K562 (cell line): ENCODE measurements at regions not wholly inside any gene's neighbourhood (a gene's known extent, or its start where the extent isn't known, plus 50 kb on each side); places are given as distances from the start of the nearest gene placed in this dataset.

ENCODE experiments used
- ATAC-seq: fragments of 200-7000 bp; cut with Tn5 transposase; 3 replicates; pipeline ENCODE4 v1.9.1; 2020; ENCODE audit warnings: moderate library complexity
- BruUV-seq: library from RNA; stranded (reverse); fragments of 400-500 nt; replicated peaks from 2 replicates; lab custom pipeline; 2021; lab: Mats Ljungman, UMichigan
- CTCF ChIA-PET: fragments of 300-600 bp; formaldehyde crosslinking; extraction: SDS; loops from one replicate; lab custom pipeline; 2021; ENCODE audit warnings: low intra/inter-chr PET ratio; lab: Yijun Ruan, JAX
- POLR2A ChIA-PET: fragments of 300-600, 350-650 bp; sonication (Branson Sonifier 250); formaldehyde crosslinking; extraction: SDS; loops from one replicate; lab custom pipeline; 2021; ENCODE audit warnings: antibody characterized with exemption, inconsistent platforms; lab: Yijun Ruan, JAX
- DNase-seq, 4 experiments: peaks; one replicate each; pipeline versions ENCODE4 v3.0.0 to v3.0.0-alpha.2; 2011 to 2018; ENCODE audit warnings: low spot score in 3 of 4, mixed read lengths in 3 of 4; ENCODE audit errors: extremely low read depth in 1 of 4
- FAIRE-seq: peaks from 2 replicates; lab custom pipeline; 2011; peaks lifted over from hg19 to GRCh38; lab: Jason Lieb, UNC
- H2AFZ ChIP-seq: 2 replicates; pipeline ENCODE4 v1.6.0; 2011; ENCODE audit warnings: low read depth, low read length, control low read depth, inconsistent platforms
- H3K27ac ChIP-seq: fragments of 200-600 bp; 3 replicates; pipeline ENCODE4 v1.8.0; 2011; ENCODE audit warnings: low read depth, mild to moderate bottlenecking, control low read depth, inconsistent platforms, low read length, moderate library complexity, mixed read lengths; ENCODE audit errors: extremely low read depth
- H3K27me3 ChIP-seq, 2 experiments: fragments of 300-600 bp in 1 of 2; 2 replicates in 1 of 2; 3 replicates in 1 of 2; pipeline versions ENCODE4 v1.6.0 to v1.8.0; 2011; ENCODE audit warnings: inconsistent platforms in 2 of 2, low read length in 2 of 2, mild to moderate bottlenecking in 1 of 2, mixed read lengths in 1 of 2, moderate library complexity in 1 of 2; ENCODE audit not compliant: control insufficient read depth in 2 of 2, insufficient read depth in 2 of 2
- H3K36me3 ChIP-seq: fragments of 300-600 bp; 3 replicates; pipeline ENCODE4 v1.8.0; 2011; ENCODE audit warnings: mild to moderate bottlenecking, low read length, inconsistent platforms; ENCODE audit not compliant: control insufficient read depth, insufficient read depth
- H3K4me1 ChIP-seq, 2 experiments: fragments of 200-600 bp in 1 of 2; replicated peaks in 1 of 2; 2 replicates in 1 of 2; 3 replicates in 1 of 2; pipeline versions ENCODE4 v1.5.1 to v1.8.0; 2011; ENCODE audit warnings: inconsistent platforms in 2 of 2, low read length in 2 of 2, mild to moderate bottlenecking in 1 of 2, mixed read lengths in 1 of 2, moderate library complexity in 1 of 2; ENCODE audit not compliant: control insufficient read depth in 2 of 2, insufficient read depth in 2 of 2
- H3K4me2 ChIP-seq: 2 replicates; pipeline ENCODE4 v1.6.1; 2011; ENCODE audit warnings: low read length, control low read depth, inconsistent platforms, mixed read lengths; ENCODE audit not compliant: insufficient read depth
- H3K4me3 ChIP-seq: fragments of 200-600 bp; sonication (generic), shearing (Covaris generic); 2 replicates; pipeline ENCODE4 v1.5.1; 2016; ENCODE audit warnings: control low read depth, inconsistent platforms
- H3K79me2 ChIP-seq: fragments of 200-600 bp; 3 replicates; pipeline ENCODE4 v1.8.0; 2011; ENCODE audit warnings: low read length, inconsistent platforms; ENCODE audit not compliant: control insufficient read depth, insufficient read depth
- H3K9ac ChIP-seq, 2 experiments: 2 replicates each; pipeline versions ENCODE4 v1.6.0 to v1.6.1; 2011; ENCODE audit warnings: low read depth in 2 of 2, low read length in 2 of 2, control low read depth in 1 of 2, inconsistent platforms in 1 of 2, mild to moderate bottlenecking in 1 of 2, mixed read lengths in 1 of 2; ENCODE audit not compliant: insufficient read depth in 1 of 2
- H3K9me1 ChIP-seq: one replicate; pipeline ENCODE4 v1.6.0; 2011; ENCODE audit warnings: inconsistent platforms, mild to moderate bottlenecking, low read length, moderate library complexity; ENCODE audit not compliant: control insufficient read depth, insufficient read depth
- H3K9me3 ChIP-seq: replicated peaks from 2 replicates; pipeline ENCODE4 v1.5.1; 2011; ENCODE audit warnings: low read depth, low read length, inconsistent platforms; ENCODE audit not compliant: control insufficient read depth, insufficient read depth
- H4K20me1 ChIP-seq: replicated peaks from 2 replicates; pipeline ENCODE4 v1.6.1; 2011; ENCODE audit warnings: low read length, inconsistent platforms, mixed read lengths; ENCODE audit not compliant: control insufficient read depth, insufficient read depth
- CEBPG ChIP-seq, 3 experiments: fragments of 200-800 bp in 1 of 3; sonication (Bioruptor generic) in 1 of 3; sonication (generic) in 1 of 3; formaldehyde crosslinking in 1 of 3; IDR thresholded peaks in 2 of 3; conservative IDR thresholded peaks in 1 of 3; 2 replicates each; pipeline versions ENCODE4 v1.6.1 to v1.8.0; 2016 to 2022; ENCODE audit warnings: missing compliant biosample characterization in 2 of 3, missing genetic modification characterization in 2 of 3, mild to moderate bottlenecking in 1 of 3, missing genetic modification reagents in 1 of 3
- CHD7 ChIP-seq: fragments of 200-600 bp; sonication (generic); IDR thresholded peaks from one replicate; pipeline ENCODE4 v1.6.1; 2012; ENCODE audit warnings: mild to moderate bottlenecking, low read depth, low read length, inconsistent platforms
- PHF21A ChIP-seq: fragments of 450-650 bp; IDR thresholded peaks from 2 replicates; pipeline ENCODE4 v1.6.1; 2017; ENCODE audit warnings: low read depth, borderline replicate concordance
- POLR3G ChIP-seq: IDR thresholded peaks from 2 replicates; pipeline ENCODE4 v1.6.1; 2011; ENCODE audit not compliant: insufficient read length, insufficient replicate concordance; ENCODE audit errors: extremely low read depth
- SNAPC5 ChIP-seq: fragments of 250-450 bp; sonication (Bioruptor Pico); IDR thresholded peaks from 2 replicates; pipeline ENCODE4 v1.8.0; 2021; ENCODE audit warnings: moderate library complexity, mild to moderate bottlenecking, inconsistent platforms
- WGBS: fragments of 100-300 bp; shearing (Covaris generic); methylation state at CpG from one replicate; pipeline ENCODE4 v1.1.6; 2016; ENCODE audit warnings: low coverage, mixed read lengths; ENCODE audit not compliant: insufficient coverage; ENCODE audit errors: missing lambda C conversion rate; 5-methylcytosine and 5-hydroxymethylcytosine counted together
- in situ Hi-C: fragments of 300-500 bp; cut with MboI; formaldehyde crosslinking; loops from 4 replicates; pipeline ENCODE4 v1.15.0; 2018; ENCODE audit warnings: inconsistent platforms, mixed read lengths
- intact Hi-C: fragments of 100-400 bp; cut with micrococcal nuclease; formaldehyde crosslinking; loops from 2 replicates; pipeline ENCODE4 v1.14.2; 2022

GRCh38 chr10:84088626-84089025 lies 50.7 kb upstream of the GHITM start:
- intact Hi-C loops = no loop called here
- H3K36me3 ChIP-seq = no peaks in the 10 kb centered on the region
- no TSS peak for BruUV-seq
- 0% methylated on average over 2 of the region's 2 CpGs for WGBS
- H4K20me1 ChIP-seq = no peaks in the 10 kb centered on the region
- H3K9ac ChIP-seq = no peak overlapping the region
- no peak overlapping the region for H3K27ac ChIP-seq
- no peak for ATAC-seq
- POLR2A ChIA-PET = no interaction called here
- no peaks in the 10 kb centered on the region for H3K9me3 ChIP-seq
- FAIRE-seq = no peak
- no peaks in the 10 kb centered on the region for H3K4me1 ChIP-seq
- H2AFZ ChIP-seq = no peak overlapping the region
- H3K4me2 ChIP-seq = no peak overlapping the region
- H3K27me3 ChIP-seq = no peaks in the 10 kb centered on the region
- H3K79me2 ChIP-seq = no peaks in the 10 kb centered on the region
- TF ChIP-seq CHD7 (no peak), POLR3G (no peak), PHF21A (no peak), CEBPG (CRISPR knock-in tag; IDR thresholded peaks at IDR 0.05) (no peak), CEBPG (tag; conservative IDR thresholded peaks at IDR 0.05 in 1 of 2, IDR thresholded peaks at IDR 0.05 in 1 of 2) (no peak), SNAPC5 (no peak)
- H3K4me3 ChIP-seq = no peak overlapping the region
- DNase-seq = no peak
- CTCF ChIA-PET = no interaction called here
- in situ Hi-C loops = no loop called here
- no peaks in the 10 kb centered on the region for H3K9me1 ChIP-seq
